CD4-positive, alpha-beta T cell (primary cell): ENCODE measurements at regions not wholly inside any gene's neighbourhood (a gene's known extent, or its start where the extent isn't known, plus 50 kb on each side); places are given as distances from the start of the nearest gene placed in this dataset.
A peak's percentile ranks its signal among the peaks of the same experiment; 100 is the strongest.
"Not testable (repeated sequence)": the region's sequence is repeated elsewhere in the genome, so short reads cannot be mapped to it uniquely, and the experiment has no call there.

Experiments used
- ATAC-seq: fragments of 200-7000 bp; cut with Tn5 transposase; one replicate; pipeline ENCODE4 v1.10.0; 2022; ENCODE audit warnings: mild to moderate bottlenecking; ENCODE audit not compliant: poor library complexity
- CTCF ChIA-PET: fragments of 350-600 bp; sonication (Branson Sonifier 250); formaldehyde crosslinking; loops from one replicate; lab custom pipeline; 2021; ENCODE audit warnings: antibody characterized with exemption, inconsistent platforms; lab: Charles Lee
- POLR2A ChIA-PET: fragments of 350-600 bp; sonication (Branson Sonifier 250); formaldehyde crosslinking; loops from one replicate; lab custom pipeline; 2021; ENCODE audit warnings: antibody characterized with exemption, inconsistent platforms; lab: Charles Lee
- DNase-seq, 14 experiments: peaks; one replicate each; pipeline ENCODE4 v3.0.0-alpha.2; 2013 to 2020; ENCODE audit warnings: mixed read lengths in 2 of 14
- H3K27ac ChIP-seq, 2 donors: one replicate each; pipeline versions ENCODE4 v1.5.1 to v1.7.0; 2013; ENCODE audit warnings: low read length in 2 of 2, low read depth in 1 of 2, mild to moderate bottlenecking in 1 of 2
- H3K27me3 ChIP-seq, 2 experiments: 1 replicate in 1 of 2; 2 replicates in 1 of 2; pipeline versions ENCODE4 v1.6.1 to v1.7.0; 2013; ENCODE audit warnings: low read length in 2 of 2, control low read depth in 1 of 2, mild to moderate bottlenecking in 1 of 2, moderate library complexity in 1 of 2; ENCODE audit not compliant: insufficient read depth in 2 of 2, control insufficient read depth in 1 of 2
- H3K36me3 ChIP-seq: one replicate; pipeline ENCODE4 v1.6.1; 2013; ENCODE audit warnings: low read length, control low read depth; ENCODE audit not compliant: insufficient read depth
- H3K4me1 ChIP-seq: one replicate; pipeline ENCODE4 v1.6.1; 2013; ENCODE audit warnings: low read length, control low read depth; ENCODE audit not compliant: insufficient read depth
- H3K4me3 ChIP-seq: one replicate; pipeline ENCODE4 v1.5.1; 2013; ENCODE audit warnings: mild to moderate bottlenecking, low read length, moderate library complexity
- H3K9me3 ChIP-seq, 2 experiments: 1 replicate in 1 of 2; 2 replicates in 1 of 2; pipeline versions ENCODE4 v1.6.1 to v1.7.0; 2013; ENCODE audit warnings: low read length in 2 of 2, mild to moderate bottlenecking in 2 of 2, control low read depth in 1 of 2, moderate library complexity in 1 of 2; ENCODE audit not compliant: control insufficient read depth in 1 of 2, insufficient read depth in 1 of 2
- H3K27ac Mint-ChIP-seq: one replicate; pipeline ENCODE4 v1.8.0; 2020; ENCODE audit warnings: mixed read lengths
- H3K27me3 Mint-ChIP-seq: one replicate; pipeline ENCODE4 v1.8.0; 2021; ENCODE audit warnings: mixed read lengths
- H3K36me3 Mint-ChIP-seq: one replicate; pipeline ENCODE4 v1.8.0; 2021; ENCODE audit warnings: low read depth, mixed read lengths
- H3K4me1 Mint-ChIP-seq: one replicate; pipeline ENCODE4 v1.8.0; 2021; ENCODE audit warnings: low read depth, mixed read lengths
- H3K4me3 Mint-ChIP-seq: one replicate; pipeline ENCODE4 v1.8.0; 2020; ENCODE audit warnings: mild to moderate bottlenecking, mixed read lengths
- H3K9me3 Mint-ChIP-seq: one replicate; pipeline ENCODE4 v1.8.0; 2020; ENCODE audit warnings: mixed read lengths
- intact Hi-C, 2 experiments: fragments of 100-400 bp; cut with DNase I in 1 of 2; cut with micrococcal nuclease in 1 of 2; formaldehyde crosslinking; loops; one replicate each; pipeline versions ENCODE4 v1.15.1 to v1.9.0; 2023 to 2025; cut with DNase I, micrococcal nuclease
- TF ChIP-seq, protein P1 (sequence below): fragments of 200-600 bp; IDR thresholded peaks from one replicate; pipeline ENCODE4 v1.8.0; 2022; ENCODE audit warnings: antibody characterized with exemption, mild to moderate bottlenecking

DNA sequence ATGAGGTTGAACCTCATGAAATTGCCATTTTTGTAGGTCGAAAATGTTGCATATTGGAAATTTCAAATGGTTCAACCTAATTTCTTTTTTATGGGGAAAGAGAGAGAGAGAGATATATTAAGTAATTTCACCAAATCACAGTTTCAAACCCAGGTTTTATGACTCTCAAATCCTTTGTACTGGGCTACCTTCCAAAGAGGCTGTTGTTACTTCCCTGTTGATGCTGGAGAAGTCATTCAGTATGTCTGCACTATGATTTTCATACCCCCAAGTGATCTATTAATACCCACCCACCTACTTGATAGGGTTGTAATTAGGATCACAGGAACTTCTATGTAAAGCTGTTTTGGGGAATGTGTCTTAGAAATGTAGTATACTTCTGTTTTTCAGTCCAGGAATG is 109.9 kb downstream of the ZNF330 start:
- no peaks in the 10 kb centered on the region for H3K4me1 ChIP-seq
- DNase-seq (no peak), ATAC-seq (no peak)
- intact Hi-C loops = no loop called here
- no peaks in the 10 kb centered on the region for H3K9me3 ChIP-seq
- no peaks in the 10 kb centered on the region for H3K9me3 Mint-ChIP-seq
- H3K27ac ChIP-seq = no peak overlapping the region
- ChIA-PET CTCF (no interaction called here), POLR2A (no interaction called here)
- peaks cover 38% of the 10 kb centered on the region for H3K27me3 Mint-ChIP-seq
- no peaks in the 10 kb centered on the region for H3K36me3 ChIP-seq
- peaks cover 3 to 12% of the 10 kb centered on the region in 2 experiments for H3K27me3 ChIP-seq
- TF ChIP-seq, protein P1, sequence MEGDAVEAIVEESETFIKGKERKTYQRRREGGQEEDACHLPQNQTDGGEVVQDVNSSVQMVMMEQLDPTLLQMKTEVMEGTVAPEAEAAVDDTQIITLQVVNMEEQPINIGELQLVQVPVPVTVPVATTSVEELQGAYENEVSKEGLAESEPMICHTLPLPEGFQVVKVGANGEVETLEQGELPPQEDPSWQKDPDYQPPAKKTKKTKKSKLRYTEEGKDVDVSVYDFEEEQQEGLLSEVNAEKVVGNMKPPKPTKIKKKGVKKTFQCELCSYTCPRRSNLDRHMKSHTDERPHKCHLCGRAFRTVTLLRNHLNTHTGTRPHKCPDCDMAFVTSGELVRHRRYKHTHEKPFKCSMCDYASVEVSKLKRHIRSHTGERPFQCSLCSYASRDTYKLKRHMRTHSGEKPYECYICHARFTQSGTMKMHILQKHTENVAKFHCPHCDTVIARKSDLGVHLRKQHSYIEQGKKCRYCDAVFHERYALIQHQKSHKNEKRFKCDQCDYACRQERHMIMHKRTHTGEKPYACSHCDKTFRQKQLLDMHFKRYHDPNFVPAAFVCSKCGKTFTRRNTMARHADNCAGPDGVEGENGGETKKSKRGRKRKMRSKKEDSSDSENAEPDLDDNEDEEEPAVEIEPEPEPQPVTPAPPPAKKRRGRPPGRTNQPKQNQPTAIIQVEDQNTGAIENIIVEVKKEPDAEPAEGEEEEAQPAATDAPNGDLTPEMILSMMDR = no peak
- H3K27ac Mint-ChIP-seq = no peak overlapping the region
- H3K4me3 Mint-ChIP-seq = no peak overlapping the region
- no peaks in the 10 kb centered on the region for H3K36me3 Mint-ChIP-seq
- H3K4me3 ChIP-seq = no peak overlapping the region
- no peaks in the 10 kb centered on the region for H3K4me1 Mint-ChIP-seq

DNA sequence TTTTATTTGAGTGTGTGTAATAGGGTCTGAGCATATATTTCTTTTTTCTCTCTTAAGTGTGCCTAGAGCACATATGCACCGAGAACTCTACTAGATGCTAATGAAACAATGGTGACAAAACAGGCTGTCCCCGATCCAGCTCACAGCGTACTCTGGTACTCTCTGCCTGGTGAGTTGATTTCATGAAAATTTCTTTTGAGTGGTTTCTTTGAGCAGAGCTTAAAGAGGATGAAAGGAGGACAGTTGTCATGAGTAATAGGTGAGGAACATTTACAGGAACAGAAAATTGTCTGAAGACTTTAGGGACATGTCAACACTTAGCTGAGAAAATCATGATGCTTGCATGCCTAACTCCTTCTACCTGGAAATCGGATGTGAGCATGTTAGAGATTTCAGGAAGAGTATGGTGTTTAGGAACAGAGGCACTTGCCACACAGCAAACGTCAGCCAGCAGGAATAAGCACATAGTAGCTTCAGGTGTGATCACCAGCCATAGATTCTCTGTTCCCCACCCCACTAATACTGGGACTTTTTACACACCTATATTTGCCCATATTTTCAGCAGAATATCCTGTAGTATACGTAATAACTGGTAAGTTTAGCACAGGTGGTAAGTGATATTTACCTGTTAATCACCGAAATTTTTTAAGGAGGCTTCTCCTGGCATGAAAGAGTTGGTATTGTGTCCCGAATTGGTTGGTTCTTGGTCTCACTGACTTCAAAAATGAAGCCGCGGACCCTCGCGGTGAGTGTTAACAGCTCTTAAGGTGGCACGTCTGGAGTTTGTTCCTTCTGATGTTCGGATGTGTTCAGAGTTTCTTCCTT is 111.1 kb downstream of the ZNF330 start:
- intact Hi-C loops = no loop called here
- H3K4me1 Mint-ChIP-seq = no peaks in the 10 kb centered on the region
- no peaks in the 10 kb centered on the region for H3K4me1 ChIP-seq
- H3K9me3 ChIP-seq = no peaks in the 10 kb centered on the region
- peaks cover 34% of the 10 kb centered on the region for H3K27me3 Mint-ChIP-seq
- CTCF ChIA-PET = no interaction called here
- ATAC-seq = no peak
- no peak overlapping the region for H3K4me3 Mint-ChIP-seq
- POLR2A ChIA-PET = no interaction called here
- H3K36me3 Mint-ChIP-seq = no peaks in the 10 kb centered on the region
- TF ChIP-seq, protein P1 = no peak
- H3K36me3 ChIP-seq = no peaks in the 10 kb centered on the region
- no peaks in the 10 kb centered on the region for H3K9me3 Mint-ChIP-seq
- no peak overlapping the region for H3K27ac Mint-ChIP-seq
- no peak overlapping the region for H3K27ac ChIP-seq
- no peak for DNase-seq
- H3K27me3 ChIP-seq = peaks cover 3 to 12% of the 10 kb centered on the region in 2 experiments
- H3K4me3 ChIP-seq = no peak overlapping the region

DNA sequence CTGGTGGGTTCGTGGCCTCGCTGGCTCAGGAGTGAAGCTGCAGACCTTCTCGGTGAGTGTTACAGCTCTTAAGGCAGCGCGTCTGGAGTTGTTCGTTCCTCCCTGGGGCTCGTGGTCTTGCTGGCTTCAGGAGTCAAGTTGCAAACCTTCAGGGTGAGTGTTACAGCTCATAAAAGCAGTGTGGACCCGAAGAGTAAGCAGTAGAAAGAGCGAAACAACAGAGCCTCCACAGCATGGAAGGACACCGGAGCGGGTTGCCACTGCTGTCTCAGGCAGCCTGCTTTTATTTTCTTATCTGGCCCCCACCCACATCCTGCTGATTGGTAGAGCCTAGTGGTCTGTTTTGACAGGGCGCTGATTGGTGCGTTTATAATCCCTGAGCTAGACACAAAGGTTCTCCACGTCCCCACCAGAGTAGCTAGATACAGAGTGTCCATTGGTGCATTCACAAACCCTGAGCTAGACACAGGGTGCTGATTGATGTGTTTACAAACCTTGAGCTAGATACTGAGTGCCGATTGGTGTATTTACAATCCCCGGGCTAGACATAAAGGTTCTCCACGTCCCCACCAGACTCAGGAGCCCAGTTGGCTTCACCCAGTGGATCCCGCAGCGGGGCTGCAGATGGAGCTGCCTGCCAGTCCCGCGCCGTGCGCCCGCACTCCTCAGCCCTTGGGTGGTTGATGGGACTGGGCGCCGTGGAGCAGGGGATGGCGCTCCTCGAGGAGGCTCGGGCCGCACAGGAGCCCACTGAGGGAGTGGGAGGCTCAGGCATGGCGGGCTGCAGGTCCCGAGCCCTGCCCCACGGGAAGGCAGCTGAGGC is 111.9 kb downstream of the ZNF330 start:
- H3K36me3 ChIP-seq, ATAC-seq, POLR2A ChIA-PET, H3K9me3 Mint-ChIP-seq, H3K4me1 ChIP-seq, H3K4me3 ChIP-seq, H3K4me1 Mint-ChIP-seq, DNase-seq, H3K36me3 Mint-ChIP-seq, H3K27ac ChIP-seq, H3K27ac Mint-ChIP-seq, intact Hi-C loops, H3K9me3 ChIP-seq, CTCF ChIA-PET: not testable (repeated sequence)
- H3K27me3 ChIP-seq = peaks cover 3 to 12% of the 10 kb centered on the region in 2 experiments
- Mint-ChIP-seq H3K4me3 (peak overlapping the region; percentile 34), H3K27me3 (peaks cover 34% of the 10 kb centered on the region)

DNA sequence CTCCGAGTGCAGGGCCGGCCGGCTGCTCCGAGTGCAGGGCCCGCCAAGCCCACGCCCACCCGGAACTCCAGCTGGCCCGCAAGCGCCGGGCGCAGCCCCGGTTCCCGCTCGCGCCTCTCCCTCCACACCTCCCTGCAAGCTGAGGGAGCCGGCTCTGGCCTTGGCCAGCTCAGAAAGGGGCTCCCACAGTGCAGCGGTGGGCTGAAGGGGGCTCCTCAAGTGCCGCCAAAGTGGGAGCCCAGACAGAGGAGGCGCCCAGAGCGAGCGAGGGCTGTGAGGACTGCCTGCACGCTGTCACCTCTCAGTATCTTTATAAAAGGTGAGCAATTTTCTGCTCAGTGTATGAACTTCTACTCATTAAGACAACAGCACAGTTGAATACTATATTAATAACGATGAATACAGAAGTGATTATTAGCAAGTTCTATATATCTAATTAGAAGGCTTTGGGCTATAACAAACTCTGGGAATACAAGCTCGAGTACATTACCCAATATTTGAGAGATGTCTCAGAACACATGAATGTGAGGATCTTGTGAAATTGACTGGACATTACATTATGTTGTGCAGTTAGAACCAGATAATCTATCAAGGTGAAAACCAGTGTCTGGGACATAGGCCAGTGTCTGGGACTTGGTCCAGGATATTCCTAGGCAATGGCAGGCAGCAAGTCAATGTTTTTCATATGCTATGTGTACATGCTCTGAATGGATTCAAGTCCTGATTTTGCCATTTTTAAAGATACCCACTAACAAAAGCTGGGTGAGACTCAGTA is 112.9 kb downstream of the ZNF330 start:
- H3K27me3 ChIP-seq = peaks cover 3 to 12% of the 10 kb centered on the region in 2 experiments
- H3K4me3 ChIP-seq, CTCF ChIA-PET, H3K4me3 Mint-ChIP-seq, H3K27ac ChIP-seq, H3K4me1 ChIP-seq, ATAC-seq, POLR2A ChIA-PET, DNase-seq, H3K27ac Mint-ChIP-seq, H3K4me1 Mint-ChIP-seq, H3K9me3 ChIP-seq, H3K9me3 Mint-ChIP-seq, H3K36me3 ChIP-seq, H3K36me3 Mint-ChIP-seq, intact Hi-C loops: not testable (repeated sequence)
- H3K27me3 Mint-ChIP-seq = peaks cover 34% of the 10 kb centered on the region
